Suprapubic skin (tissue), 4 donors: ENCODE measurements at regions not wholly inside any gene's neighbourhood (a gene's known extent, or its start where the extent isn't known, plus 50 kb on each side); places are given as distances from the start of the nearest gene placed in this dataset.
A peak's percentile ranks its signal among the peaks of the same experiment; 100 is the strongest.
"Not testable (repeated sequence)": the region's sequence is repeated elsewhere in the genome, so short reads cannot be mapped to it uniquely, and the experiment has no call there.

Experiments used
- DNase-seq, 2 donors: peaks; one replicate each; pipeline ENCODE4 v3.0.0-alpha.2; 2019; ENCODE audit warnings: low spot score in 2 of 2
- H3K27ac ChIP-seq: fragments of 200-600 bp; sonication (generic); one replicate; pipeline ENCODE4 v1.5.1; 2019
- H3K27me3 ChIP-seq: fragments of 200-600 bp; sonication (generic); one replicate; pipeline ENCODE4 v1.5.1; 2019
- H3K36me3 ChIP-seq: fragments of 200-600 bp; sonication (generic); one replicate; pipeline ENCODE4 v1.5.1; 2019
- H3K4me1 ChIP-seq: fragments of 200-600 bp; sonication (generic); one replicate; pipeline ENCODE4 v1.5.1; 2019
- H3K4me3 ChIP-seq: fragments of 200-600 bp; sonication (generic); one replicate; pipeline ENCODE4 v1.5.1; 2019; ENCODE audit warnings: mild to moderate bottlenecking
- H3K9me3 ChIP-seq: fragments of 200-600 bp; sonication (generic); one replicate; pipeline ENCODE4 v1.5.1; 2019
- CTCF ChIP-seq, 2 donors: fragments of 200-600 bp in 1 of 2; fragments of 450-650 bp in 1 of 2; sonication (generic) in 1 of 2; IDR thresholded peaks; one replicate each; pipeline ENCODE4 v1.5.1; 2016 to 2019; ENCODE audit warnings: antibody characterized with exemption in 2 of 2, mild to moderate bottlenecking in 1 of 2, moderate library complexity in 1 of 2
- EP300 ChIP-seq: sonication (generic); formaldehyde crosslinking; IDR thresholded peaks from one replicate; pipeline ENCODE4 v1.6.1; 2017; ENCODE audit warnings: antibody characterized with exemption
- POLR2A ChIP-seq, 2 donors: fragments of 450-650 bp; IDR thresholded peaks; one replicate each; pipeline ENCODE4 v1.6.1; 2017; ENCODE audit warnings: antibody characterized with exemption in 2 of 2, mild to moderate bottlenecking in 2 of 2, moderate library complexity in 2 of 2
- POLR2AphosphoS5 ChIP-seq, 3 donors: sonication (generic); formaldehyde crosslinking; IDR thresholded peaks; one replicate each; pipeline ENCODE4 v1.6.1; 2017; ENCODE audit warnings: antibody characterized with exemption in 3 of 3
- WGBS: methylation state at CpG from one replicate; pipeline ENCODE4 v1.1.5; 2018; 5-methylcytosine and 5-hydroxymethylcytosine counted together

- Histone ChIP-seq H3K36me3 (peaks cover 10% of the 10 kb centered on the region), H3K27ac (no peak overlapping the region), H3K4me1 (peaks cover 2% of the 10 kb centered on the region), H3K4me3 (no peak overlapping the region), H3K27me3 (no peaks in the 10 kb centered on the region), H3K9me3 (no peaks in the 10 kb centered on the region)
- no peak for TF ChIP-seq POLR2A (IDR thresholded peaks at IDR 0.05)
- no peak for TF ChIP-seq CTCF (IDR thresholded peaks at IDR 0.05)
- TF ChIP-seq EP300, result no peak
- TF ChIP-seq POLR2AphosphoS5 (IDR thresholded peaks at IDR 0.05), result no peak
- no peak for DNase-seq
- no CpG with 5 or more reads among the region's 2 CpGs for WGBS
Measured at GRCh38 chrY:7285388-7285787, 373.8 kb upstream of the AMELY start.

GRCh38 chrY:7283001-7283400, 371.4 kb upstream of the AMELY start:
- WGBS, result no CpG with 5 or more reads among the region's 6 CpGs

GRCh38 chrY:7280151-7280740, 368.7 kb upstream of the AMELY start:
- H3K9me3 ChIP-seq, H3K27me3 ChIP-seq, H3K27ac ChIP-seq, H3K36me3 ChIP-seq, H3K4me3 ChIP-seq, DNase-seq: not testable (repeated sequence)
- H3K4me1 ChIP-seq, result peaks cover 16% of the 10 kb centered on the region
- no CpG with 5 or more reads among the region's 8 CpGs for WGBS

More at GRCh38 chrY:7283001-7283400, 371.4 kb upstream of the AMELY start:
- TF ChIP-seq POLR2A (IDR thresholded peaks at IDR 0.05), result no peak
- TF ChIP-seq CTCF (IDR thresholded peaks at IDR 0.05), result no peak
- no peak for TF ChIP-seq POLR2AphosphoS5 (IDR thresholded peaks at IDR 0.05)
- TF ChIP-seq EP300, result no peak
- Histone ChIP-seq H3K27ac (no peak overlapping the region), H3K4me3 (no peak overlapping the region), H3K36me3 (peaks cover 10% of the 10 kb centered on the region), H3K4me1 (peaks cover 8% of the 10 kb centered on the region), H3K27me3 (no peaks in the 10 kb centered on the region), H3K9me3 (no peaks in the 10 kb centered on the region)
- no peak for DNase-seq

GRCh38 chrY:7275751-7276150, 364.2 kb upstream of the AMELY start:
- no peaks in the 10 kb centered on the region for H3K36me3 ChIP-seq
- peaks cover 20% of the 10 kb centered on the region for H3K4me1 ChIP-seq
- DNase-seq, result no peak
- peak overlapping the region; percentile 79 for H3K4me3 ChIP-seq
- H3K27ac ChIP-seq, result peak overlapping the region; percentile 92
- H3K27me3 ChIP-seq, result no peaks in the 10 kb centered on the region
- no peaks in the 10 kb centered on the region for H3K9me3 ChIP-seq
- WGBS, result no CpG with 5 or more reads among the region's 11 CpGs
- TF ChIP-seq CTCF (IDR thresholded peaks at IDR 0.05) (no peak), POLR2A (IDR thresholded peaks at IDR 0.05) (no peak), EP300 (no peak), POLR2AphosphoS5 (IDR thresholded peaks at IDR 0.05) (no peak)

- H3K27ac ChIP-seq, result peak overlapping the region; percentile 92
- WGBS, result no CpG with 5 or more reads among the region's 18 CpGs
Measured at GRCh38 chrY:7275014-7275413, 363.5 kb upstream of the AMELY start.

More at GRCh38 chrY:7275014-7275413, 363.5 kb upstream of the AMELY start:
- H3K4me1 ChIP-seq, result peaks cover 20% of the 10 kb centered on the region
- no peak for TF ChIP-seq POLR2A (IDR thresholded peaks at IDR 0.05)
- no peak for TF ChIP-seq POLR2AphosphoS5 (IDR thresholded peaks at IDR 0.05)
- no peak for TF ChIP-seq CTCF (IDR thresholded peaks at IDR 0.05)
- TF ChIP-seq EP300, result no peak
- no peaks in the 10 kb centered on the region for H3K27me3 ChIP-seq
- peak overlapping the region; percentile 79 for H3K4me3 ChIP-seq
- H3K9me3 ChIP-seq, result no peaks in the 10 kb centered on the region
- H3K36me3 ChIP-seq, result no peaks in the 10 kb centered on the region
- DNase-seq, result no peak
